Esophagus mucosa (tissue), 1 donor: ENCODE measurements at regions not wholly inside any gene's neighbourhood (a gene's known extent, or its start where the extent isn't known, plus 50 kb on each side); places are given as distances from the start of the nearest gene placed in this dataset.
"Not testable (repeated sequence)": the region's sequence is repeated elsewhere in the genome, so short reads cannot be mapped to it uniquely, and the experiment has no call there.

Experiments used
- ATAC-seq: fragments of 200-7000 bp; cut with Tn5 transposase; one replicate; pipeline ENCODE4 v1.9.1; 2020
- donor health status: DM: yes; HTN: yes; CAD: no.

DNA sequence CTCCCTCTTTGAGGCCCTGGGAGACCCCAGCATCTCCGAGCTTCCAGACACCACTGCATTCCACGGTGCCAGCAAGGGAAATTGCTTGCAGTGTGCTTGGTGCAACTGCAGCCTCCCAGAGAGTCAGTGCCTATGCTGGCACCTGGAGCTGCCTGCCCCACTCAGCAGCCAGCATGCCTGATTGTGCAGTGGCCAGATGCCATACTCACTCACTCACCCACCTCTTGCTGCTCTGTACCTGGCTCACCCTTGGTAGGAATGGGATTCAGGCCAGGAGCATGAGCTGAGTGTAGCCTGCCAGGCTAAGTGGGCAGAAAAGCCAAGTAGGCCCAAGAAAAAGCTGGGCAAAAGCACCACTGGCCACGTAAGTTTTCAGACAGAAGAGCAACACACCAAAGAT, 651.4 kb downstream of the GABRG1 start:
- ATAC-seq = no peak

DNA sequence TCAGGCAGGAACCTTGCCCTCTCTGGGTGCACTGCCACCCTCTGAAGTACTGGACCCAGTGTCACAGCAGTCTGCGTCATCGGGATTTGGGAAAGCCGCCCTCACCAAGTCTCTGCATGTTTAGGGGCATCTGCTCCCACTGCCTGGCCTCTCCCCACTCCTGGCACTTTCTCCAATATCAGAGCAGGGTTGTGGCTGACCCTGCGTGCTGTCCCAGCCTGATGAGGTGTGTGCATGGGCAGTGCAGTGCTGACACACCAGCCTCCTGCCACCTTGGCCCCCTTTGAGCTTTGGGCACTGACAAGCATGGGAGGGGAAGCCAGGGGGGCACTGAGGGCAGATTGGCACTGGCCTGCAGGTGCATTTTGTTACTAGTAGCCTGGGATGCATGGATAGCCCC, 652.5 kb downstream of the GABRG1 start:
- ATAC-seq = no peak

DNA sequence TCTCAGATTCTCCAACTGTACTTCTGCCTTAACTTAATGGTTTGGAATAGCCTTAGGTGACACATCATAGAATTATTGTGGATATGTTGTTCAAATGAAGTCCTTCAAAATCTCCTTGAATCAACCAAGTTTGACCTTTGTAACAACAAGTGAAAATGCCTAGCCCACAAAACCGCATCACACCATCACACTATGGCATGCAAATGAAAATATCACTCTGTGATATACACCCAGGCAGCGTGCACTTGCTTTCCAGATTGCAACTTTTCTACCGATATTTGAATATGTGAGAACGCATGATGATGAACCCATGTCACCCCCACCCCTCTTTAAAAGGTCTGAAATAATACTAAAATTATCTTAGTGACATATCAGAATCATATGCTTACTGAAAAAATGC, 656.7 kb downstream of the GABRG1 start:
- ATAC-seq = no peak

DNA sequence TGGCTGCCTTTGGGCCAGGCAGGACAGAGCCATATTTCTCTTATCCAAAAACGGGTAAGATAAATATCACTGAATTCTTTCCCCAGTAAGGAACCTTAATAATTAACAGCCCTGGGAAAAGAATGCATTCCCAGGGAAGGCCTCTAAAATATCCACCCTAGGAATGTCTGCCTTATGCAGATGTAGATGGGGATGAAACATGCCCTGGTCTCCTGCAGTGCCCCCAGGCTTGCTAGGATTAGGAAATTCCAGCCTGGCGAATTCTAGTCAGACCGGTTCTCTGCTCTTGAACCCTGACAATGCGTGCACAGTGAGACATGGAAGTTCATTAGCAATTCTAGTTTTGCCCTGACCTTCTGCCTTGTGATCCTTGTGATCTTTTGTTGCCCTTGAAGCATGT, 663.7 kb downstream of the GABRG1 start:
- ATAC-seq = not testable (repeated sequence)

DNA sequence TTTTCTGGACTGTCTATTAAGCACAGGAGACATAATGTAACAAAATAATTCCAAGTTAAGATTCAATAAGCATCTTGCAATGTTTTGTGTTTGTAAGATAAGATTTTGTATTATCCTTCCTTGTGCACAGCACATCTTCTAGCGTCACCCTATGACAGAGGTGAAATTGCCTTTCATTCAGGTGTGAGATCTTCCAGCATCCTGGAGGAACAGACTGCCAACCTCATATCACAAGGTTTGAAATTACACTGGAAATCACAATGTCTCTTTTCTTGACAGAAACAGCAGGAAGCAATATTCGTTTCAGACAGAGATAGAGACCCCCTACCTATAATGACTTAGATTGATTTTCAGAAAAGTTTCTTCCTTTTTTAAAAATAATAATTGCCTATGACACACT, 668.6 kb downstream of the GABRG1 start:
- ATAC-seq = no peak

DNA sequence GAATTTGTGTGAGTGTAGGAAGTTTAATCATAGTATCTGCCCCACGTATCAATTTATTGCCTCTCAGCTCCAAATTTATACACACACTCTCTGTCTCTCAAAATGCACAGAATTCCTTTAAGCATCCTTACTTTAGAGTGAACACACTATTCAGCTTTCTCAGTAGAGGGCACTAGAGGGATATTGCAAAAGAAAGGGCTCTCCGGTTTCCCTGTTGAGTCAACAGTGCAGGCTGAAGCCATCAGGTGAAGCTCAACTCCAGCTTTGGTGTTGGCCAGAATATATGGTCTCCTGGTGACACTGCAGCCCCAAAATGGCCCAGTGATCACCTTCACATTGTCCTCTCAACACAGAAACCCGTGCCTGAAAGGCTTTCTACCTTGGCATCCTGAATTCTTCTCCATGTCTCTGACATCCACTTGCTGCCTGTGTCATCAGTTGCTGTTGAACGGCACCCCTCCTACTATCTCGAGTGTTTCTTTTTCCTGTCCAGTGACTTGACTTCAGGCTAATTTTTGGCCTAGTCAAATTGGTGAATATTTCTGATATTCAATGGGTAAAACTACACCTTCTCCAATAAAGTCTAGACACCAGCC, 670.5 kb downstream of the GABRG1 start:
- peak; percentile 63 for ATAC-seq

DNA sequence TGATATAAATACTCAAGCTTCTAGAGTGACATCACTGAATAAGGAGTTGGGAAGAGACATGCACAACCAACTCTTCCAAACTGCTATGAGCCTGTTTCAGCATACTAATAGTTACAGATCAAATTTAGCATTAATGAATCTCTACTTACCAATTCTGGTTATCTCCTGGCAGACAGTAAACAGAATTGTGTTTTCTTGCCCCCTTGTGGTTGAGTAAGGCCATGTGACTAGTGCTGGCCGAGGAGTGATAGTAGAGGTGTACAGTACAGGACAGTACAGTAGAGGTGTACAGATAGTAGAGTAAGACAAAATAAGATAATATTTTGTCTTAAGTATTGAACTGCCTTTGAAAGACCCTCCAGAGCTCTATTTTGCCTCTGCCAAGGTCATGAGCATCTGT, 681.4 kb downstream of the GABRG1 start:
- ATAC-seq = no peak

DNA sequence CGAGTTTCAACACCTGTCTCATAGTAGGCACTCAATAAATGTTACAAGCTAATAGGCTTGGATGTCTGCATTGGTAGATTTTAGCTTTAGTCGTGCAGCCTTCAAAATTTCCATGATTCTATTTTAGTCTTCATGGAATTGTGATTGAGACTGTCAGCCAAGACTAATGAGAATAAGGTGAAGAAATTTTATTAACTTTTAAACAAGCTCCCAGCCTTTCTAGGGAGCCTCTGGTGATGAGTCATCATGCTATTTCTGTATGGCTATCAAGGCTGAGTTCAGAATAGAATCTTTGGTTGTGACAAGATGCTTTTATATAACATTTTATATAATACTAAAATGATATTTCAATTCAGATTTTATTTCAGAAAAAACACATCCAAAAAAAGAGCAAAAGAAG, 685.8 kb downstream of the GABRG1 start:
- no peak for ATAC-seq

DNA sequence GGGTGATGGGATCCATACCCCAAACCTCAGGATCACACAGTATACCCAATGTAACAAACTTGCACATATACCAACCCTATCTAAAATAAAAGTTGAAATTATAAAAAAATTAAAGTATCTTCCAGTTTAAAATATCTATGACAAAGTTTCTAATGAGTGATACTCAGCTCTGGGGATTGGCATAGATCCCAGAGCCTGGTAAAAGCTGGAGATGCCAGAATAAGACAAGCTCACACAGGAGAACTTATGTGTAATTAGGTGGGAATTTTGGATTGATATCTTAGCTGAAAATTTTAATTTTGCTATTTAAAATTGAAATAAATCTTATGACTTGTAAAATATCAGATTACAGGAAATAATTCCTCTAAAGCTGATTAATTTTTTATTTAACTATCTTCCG, 686.5 kb downstream of the GABRG1 start:
- ATAC-seq = no peak

DNA sequence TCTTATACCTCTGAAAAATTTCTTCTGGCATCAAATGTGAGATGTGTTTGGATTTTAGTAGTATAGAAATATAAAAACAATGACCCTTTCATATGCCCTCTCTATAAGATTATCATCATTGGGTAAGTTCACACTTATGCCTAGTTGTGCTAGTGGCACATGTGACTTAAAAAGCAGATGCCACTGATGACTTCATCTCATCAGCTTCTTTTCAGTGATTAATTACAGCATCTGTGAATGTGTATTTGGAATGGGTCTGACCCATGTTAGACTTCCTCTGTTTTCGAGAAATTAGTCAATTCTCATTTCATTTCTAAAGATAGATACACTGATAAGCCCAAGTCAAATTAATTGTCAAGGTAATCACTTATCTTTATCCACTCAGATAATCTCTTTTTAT, 698.7 kb downstream of the GABRG1 start:
- no peak for ATAC-seq

DNA sequence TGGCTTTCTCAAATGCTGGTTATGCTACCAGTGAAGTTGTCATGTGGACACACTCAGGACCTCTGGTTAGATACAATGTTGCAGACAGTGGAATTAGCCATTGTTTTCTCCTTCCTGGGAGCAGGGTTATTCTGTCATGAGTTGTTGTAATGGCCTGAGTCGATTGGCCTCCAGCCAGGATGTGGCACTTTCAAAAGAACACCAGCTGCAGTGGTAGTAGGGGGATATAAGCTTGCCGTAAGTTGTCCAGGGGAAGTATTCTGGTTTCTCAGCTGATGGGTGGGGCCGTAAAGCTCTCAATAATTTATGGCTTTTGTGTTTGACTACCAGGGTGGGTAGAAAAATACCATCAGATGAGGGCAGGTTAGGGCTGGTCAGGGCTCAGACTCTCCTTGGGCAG, 697.5 kb upstream of the GNPDA2 start:
- no peak for ATAC-seq

DNA sequence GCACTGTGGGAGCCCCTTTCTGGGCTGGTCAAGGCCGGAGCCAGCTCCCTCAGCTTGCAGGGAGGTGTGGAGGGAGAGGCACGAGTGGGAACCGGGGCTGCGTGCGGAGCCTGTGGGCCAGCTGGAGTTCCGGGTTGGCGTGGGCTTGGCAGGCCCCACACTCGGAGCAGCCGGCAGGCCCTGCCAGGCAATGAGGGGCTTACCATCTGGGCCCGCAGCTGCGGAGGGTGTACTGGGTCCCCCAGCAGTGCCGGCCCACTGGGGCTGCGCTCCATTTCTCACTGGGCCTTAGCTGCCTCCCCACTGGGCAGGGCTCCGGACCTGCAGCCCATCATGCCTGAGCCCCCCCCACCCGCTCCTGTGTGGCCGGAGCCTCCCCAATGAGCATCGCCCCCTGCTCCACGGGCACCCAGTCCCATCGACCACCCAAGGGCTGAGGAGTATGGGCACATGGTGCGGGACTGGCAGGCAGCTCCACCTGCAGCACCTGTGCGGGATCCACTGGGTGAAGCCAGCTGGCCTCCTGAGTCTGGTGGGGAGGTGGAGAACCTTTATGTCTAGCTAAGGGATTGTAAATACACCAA, 693.8 kb upstream of the GNPDA2 start:
- not testable (repeated sequence) for ATAC-seq

DNA sequence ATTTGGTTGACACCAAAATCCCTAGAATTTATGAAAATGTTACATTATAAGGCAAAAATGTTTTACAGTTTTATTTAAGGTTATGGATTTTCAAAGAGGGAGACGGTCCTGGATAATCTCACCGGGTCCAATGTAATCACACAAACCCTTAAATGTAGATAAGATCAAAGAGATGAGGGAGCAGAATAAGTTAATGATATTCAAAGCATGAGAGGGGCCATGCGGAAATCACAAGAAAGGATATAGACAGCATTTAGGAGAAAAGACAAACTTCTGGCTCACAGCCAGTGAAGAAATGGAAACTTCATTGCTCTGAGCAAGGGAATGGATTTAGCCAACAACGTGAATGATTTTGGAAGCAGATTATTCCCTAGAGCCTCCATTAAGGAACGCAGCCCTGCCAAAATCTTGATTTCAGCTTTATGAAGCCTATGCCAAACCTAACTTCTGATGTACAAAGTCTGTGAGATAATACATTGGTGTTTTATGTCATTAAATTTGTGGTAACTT, 684.4 kb upstream of the GNPDA2 start:
- ATAC-seq = no peak

DNA sequence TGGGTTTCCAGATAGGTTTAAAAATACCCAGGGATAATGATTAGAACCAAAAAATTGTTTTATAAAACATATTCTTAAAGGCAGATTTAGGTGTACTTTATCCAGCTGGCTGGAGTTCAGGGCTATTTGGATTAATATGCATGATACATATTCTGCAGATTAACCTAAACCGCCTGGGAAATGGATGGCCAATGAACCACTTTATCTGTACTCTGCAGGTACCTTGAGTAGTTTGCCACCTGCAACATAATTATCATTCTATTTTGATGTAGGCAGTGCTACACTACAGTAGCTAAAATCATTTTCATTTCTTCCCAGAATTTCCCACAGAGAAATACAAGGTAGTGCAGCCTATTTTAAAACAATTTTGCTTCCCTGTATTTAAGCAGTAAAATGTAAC, 683.2 kb upstream of the GNPDA2 start:
- ATAC-seq = no peak

DNA sequence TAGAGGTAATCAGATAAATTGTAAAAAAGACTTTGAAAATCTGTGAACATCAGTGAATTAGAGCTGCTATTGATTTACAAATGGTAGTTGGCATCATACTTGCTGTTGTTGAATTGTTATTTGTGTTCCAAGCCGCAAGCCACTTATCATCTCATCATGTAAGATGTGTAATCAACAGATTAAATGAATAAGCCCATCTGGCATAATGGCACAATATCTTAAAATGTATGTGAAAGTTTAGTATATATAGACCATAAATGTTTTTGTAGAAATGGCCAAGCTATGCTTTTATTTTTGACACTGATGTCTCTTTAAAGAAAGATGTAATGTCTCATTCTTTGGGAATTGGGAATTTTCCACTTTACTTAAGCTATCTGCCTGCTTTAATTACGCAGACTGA, 682.6 kb upstream of the GNPDA2 start:
- no peak for ATAC-seq

DNA sequence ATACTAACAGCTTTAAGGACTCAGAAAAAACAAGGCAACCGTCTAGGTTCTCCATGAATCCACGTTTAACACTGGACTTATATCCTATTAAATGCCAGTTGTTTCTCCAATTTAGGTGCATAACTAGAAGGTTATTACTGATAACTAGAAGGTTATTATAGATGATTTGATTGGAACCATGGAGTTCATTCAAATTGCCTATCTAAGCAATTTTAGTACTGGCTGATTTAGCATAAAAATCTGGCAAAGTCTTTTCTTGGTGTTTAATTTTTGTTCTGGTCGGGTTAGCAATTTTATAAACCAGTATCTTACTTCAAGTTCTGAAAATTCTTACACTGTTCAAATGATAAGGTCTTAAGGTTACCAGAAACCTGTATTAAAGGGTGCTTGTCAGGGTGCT, 672.8 kb upstream of the GNPDA2 start:
- no peak for ATAC-seq

DNA sequence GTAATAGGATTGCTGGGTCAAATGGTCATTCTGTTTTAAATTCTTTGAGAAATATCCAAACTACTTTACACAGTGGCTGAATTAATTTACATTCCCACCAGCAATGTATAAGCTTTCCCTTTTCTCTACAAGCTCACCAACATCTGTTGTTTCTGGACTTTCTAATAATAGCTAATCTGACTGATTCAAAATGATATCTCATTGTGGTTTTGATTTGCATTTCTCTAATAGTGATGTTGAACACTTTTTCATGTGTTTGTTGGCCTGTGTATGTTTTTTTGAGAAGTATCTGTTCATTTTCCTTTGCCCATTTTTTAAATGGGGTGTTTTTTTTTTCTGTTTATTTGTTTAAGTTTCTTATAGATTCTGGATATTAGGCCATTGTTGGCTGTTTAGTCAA, 659.0 kb upstream of the GNPDA2 start:
- no peak for ATAC-seq

DNA sequence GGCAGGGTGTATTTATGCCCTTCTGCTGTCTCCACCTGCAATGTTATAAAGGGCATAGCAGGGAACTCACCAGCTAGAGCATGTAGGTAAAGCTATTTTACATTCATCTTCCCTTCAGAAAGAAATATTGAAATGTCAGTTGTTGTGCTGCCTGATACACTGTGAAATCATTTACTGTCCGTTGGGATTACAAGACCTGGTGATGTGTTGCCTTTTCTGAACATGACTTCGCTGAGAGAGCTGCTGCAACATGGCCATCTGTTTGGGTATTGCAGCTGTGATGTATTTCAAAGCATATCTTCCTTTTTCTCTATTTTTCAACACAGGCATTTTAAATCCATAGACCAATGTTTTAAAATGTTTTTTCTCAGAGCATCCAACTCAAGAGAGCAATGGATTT, 644.1 kb upstream of the GNPDA2 start:
- no peak for ATAC-seq

DNA sequence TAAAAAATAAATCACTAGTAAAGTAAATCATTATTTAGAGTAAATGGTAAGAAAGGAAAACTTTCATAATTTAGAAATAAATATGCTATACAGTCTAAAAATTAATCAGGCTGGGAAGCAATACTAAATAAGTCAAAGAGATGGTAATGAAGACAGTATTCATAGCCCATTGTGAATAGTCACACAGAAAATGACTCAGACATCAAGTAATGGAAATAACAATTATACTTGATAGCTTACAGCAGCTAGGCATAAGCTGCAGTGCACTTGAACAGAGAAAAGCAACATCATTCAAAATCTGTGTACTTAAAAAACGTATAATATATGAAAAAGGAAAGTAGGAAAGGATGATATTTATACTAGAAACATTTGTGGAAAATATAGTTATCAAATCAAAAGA, 642.5 kb upstream of the GNPDA2 start:
- no peak for ATAC-seq

DNA sequence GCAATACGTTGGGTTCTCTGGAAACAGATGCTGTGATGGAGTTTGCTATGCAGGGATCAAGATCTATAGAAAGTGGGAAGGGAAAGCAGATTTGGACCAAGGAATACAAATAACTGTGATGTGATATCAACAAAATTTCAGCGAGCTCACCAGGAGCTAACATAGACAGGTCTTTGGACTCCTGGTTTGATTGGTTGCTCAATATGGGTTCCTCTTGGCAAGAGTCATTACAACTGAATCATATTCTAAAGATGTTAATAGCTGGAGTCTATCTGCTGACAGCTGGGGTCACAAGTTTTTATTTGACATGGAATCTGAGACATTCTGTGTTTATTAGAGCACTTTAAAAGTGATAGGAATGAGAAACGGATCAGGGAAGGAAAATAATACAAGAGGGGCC, 637.6 kb upstream of the GNPDA2 start:
- no peak for ATAC-seq

DNA sequence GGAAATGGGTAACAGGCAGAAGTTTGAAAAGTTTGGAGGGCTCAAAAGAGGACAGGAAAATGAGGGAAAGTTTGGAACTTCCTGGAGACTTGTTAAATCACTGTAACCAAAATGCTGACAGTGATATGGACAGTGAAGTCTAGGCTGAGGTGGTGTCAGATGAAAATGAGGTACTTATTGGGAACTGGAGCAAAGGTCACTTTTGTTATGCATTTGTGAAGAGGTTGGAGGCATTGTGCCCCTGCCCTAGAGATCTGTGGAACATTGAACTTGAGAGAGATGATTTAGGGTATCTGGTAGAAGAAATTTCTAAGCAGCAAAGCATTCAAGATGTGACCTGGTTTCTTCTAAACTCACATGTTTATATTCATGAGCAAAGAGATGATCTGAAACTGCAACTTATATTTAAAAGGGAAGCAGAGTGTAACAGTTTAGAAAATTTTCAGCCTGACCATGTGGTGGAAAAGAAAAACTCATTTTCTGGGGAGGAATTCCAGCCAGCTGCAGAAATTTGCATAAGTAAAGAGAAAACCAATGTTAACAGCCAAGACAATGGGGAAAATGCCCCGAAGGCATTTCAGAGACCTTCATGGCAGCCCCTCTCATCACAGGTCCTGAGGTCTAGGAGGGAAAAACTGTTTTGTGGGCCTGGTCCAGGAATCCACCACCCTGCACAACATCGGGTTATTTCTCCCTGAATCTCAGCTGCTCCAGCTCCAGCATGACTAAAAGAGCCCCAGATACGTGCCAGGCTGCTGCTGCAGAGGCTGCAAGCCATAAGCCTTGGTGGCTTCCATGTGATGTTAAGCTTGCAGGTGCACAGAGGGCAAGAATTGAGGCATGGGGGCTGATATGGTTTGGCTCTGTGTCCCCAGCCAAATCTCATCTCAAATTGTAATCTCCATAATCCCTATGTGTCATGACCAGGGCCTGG, 632.5 kb upstream of the GNPDA2 start:
- no peak for ATAC-seq

DNA sequence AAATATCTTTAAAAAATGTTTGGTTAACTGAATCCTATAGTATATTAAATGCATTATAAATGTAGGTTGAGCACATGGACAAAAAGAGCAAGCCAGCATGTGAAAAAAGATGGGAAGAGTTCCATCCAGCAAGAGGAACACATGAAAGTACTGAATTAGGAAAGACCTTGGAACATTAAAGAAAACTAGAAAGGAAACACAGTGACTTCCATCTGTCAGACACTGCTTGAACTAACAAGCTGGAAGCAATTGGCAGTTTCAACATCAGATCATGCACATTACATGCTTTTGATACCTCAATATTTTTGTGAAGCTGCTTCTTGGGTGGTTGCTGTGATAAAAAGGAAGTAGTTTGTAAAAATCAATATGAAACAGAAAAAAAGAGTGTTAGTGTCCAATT, 626.8 kb upstream of the GNPDA2 start:
- ATAC-seq = no peak

DNA sequence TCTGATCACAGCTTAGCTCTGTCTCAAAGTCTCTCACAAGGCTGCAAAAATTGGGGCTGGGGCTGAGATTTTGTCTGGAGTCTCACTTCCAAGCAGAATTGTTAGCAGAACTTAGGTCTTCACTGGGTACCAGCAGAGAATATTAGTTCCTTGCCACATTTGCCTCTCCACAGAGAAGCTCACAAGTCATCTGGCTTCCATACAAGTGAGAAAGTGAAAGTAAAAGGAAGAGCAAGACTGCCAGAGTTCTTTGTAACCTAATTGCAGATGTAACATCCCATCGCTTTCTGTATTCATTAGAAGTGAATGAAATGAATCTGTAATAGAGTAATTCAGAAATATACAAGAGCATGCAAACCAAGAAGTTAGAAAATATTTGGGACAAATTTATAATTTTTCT, 624.1 kb upstream of the GNPDA2 start:
- no peak for ATAC-seq

DNA sequence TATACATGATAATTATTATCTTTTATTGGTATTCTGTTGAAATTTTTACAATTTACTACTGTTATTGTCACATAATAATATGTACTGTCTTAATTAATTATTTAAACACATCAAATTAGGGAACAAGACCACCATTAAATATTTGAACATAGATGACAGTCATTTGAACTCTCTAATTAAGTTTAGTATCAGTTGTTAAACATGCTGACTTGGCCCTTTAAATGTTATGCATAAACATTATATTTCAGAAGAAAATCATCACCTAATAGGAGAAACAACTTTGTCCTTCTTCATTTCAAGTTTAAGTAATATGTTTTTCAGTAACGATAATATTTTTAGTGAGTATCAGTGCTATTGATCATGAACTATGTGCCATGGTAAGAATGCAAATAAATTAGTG, 623.5 kb upstream of the GNPDA2 start:
- no peak for ATAC-seq
